NK-92 (cell line): ENCODE measurements at regions not wholly inside any gene's neighbourhood (a gene's known extent, or its start where the extent isn't known, plus 50 kb on each side); places are given as distances from the start of the nearest gene placed in this dataset.
"Not testable (repeated sequence)": the region's sequence is repeated elsewhere in the genome, so short reads cannot be mapped to it uniquely, and the experiment has no call there.

Experiments used
- DNase-seq: peaks from one replicate; lab custom pipeline; 2025; ENCODE audit not compliant: unreplicated experiment; lab: John Stamatoyannopoulos, UW

DNA sequence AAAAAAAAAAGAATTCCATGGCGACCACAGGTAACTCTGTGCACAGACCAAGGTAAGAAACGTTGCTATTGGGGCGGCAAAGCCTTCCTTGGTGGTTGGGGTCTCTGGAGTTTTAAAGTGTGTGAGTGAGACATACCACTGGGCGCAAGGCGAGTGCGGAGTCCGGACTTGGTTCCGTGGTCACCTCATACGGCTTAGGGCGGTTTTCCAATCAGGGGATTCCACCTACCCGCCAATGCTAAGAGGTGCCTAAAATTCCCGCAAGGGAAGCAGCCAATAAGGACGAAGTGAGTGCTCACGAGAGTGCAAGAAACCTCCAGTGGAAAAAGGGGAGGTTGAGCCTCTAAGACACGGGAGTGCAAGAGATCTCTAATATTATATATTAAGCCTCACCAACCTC, 68.6 kb upstream of the PRSS16 start:
- DNase-seq = no peak

DNA sequence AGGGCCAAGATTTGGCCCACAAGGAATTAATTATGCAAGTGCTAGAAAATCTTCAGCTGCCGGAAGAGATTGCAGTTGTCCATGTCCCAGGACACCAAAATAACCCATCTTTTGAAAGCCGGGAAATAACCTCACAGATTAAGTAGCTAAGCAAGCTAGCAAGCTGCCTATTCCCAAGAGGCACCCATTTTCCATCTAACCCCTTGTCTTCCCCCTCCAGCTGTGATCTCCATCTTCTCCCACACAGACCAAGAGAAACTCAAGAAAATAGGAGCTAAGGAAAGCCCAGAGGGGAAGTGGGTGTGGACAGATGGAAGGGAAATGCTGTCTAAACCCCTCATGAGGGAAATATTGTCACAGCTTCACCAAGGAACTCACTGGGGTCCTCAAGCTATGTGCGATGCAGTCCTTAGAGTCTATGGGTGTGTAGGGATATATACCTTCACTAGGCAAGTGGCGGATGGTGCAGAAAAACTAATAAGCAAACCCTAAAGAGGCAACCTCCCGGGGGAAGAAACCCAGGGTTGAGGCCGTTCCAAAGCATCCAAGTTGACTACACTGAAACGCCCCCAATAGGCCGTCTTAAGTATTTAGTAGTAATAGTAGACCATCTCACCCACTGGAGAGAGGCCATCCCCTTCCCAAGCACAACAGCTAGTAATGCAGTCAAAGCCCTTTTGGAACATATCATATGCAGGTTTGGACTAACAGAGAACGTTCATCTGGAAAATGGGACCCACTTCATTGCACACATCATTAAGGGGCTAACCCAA, 64.3 kb upstream of the PRSS16 start:
- DNase-seq = no peak

DNA sequence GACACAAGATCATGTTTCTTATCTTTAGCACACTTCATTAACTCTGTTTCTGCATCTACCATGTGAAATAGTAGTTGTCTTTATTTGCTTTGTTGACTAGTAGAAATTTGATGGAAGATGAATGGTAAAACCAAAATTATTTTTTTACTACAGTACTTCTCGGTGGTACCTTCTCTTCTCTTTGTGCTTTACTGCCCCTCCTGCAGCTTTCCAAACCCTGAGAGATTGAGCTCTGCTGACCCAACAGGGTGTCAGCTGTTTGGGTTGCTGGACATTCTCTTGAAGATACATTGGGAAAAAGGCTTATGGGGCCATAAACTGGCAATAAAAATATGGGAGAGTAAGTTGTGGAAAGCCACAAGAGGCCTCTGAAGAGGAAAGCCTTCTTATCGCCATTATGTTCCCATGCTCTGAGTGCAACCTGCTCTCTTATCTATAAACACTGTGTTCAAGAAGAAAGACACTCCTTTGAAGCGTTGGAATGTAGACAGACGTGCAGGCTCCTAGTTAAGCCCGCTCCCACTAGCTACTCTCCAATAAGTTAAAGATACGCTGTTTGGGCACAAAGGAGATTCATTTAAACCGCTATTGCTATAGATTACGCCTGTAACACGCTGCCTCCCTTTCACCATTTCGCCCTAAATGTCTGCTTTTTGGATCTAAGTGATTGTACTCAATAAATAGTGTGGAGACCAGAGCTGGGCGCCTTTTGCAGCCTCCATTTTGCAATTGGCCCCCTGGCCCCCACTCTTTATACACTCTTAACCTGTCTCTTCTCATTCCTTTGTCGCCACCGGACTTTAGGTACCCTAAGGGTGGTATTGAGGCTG, 60.1 kb upstream of the PRSS16 start:
- DNase-seq = no peak

DNA sequence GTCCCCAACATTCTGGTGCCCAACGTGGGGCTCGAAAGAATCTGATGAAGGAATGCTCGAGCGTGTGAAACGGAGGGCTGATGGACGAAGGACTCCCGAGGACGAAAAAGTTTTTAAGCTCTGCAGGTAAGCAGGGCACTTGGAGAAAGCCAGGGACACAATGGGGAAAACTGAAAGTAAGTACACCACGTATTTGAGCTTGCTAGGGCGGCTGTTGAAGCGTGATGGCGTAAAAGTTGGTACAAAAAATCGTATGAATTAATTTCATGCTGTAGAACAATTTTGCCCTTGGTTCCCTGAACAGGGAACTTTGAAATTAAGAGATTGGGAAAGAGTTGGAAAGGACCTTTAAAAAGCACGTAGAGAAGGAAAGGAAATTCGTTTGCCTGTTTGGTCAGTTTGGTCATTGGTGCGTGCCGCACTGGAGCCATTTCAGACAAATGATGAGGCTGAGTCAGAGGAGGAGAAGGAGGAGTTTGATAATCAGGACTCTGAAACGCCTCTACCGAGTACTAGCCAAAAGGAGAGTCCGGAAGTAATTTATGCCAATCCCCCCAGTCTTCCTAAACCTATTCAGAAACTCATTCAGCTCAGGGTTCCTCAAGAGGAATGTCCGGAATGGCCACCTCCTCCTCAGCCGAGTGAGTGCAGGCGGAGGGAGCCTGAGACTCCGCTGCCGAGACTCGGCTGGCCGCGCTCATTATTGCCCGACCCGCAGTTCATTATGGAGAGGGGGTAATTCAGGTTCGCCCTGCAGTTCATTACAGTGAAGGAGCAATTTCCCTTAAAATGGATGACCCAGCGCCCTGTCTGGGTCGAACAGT, 59.2 kb upstream of the PRSS16 start:
- DNase-seq = no peak

- no peak for DNase-seq
Measured at GRCh38 chr6:27188885-27189418, 58.5 kb upstream of the PRSS16 start.

DNA sequence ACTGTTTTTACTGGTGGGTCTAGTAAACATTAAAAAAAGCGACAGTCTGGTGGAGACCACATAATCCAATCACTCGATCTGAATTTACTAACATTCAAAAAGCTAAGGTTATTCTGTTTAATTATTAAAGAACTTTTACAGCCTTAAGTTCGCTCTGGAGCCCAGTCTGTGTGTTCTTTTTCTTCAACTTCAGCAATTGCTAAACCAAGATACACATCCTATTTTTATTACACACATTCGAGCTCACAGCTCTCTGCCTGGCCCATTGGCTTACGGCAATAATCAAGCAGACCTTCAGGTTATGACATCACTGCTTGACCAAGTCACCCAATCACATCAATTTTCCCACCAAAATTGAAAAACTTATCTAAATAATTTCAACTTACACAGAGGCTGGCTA, 57.4 kb upstream of the PRSS16 start:
- DNase-seq = no peak

- not testable (repeated sequence) for DNase-seq
Measured at GRCh38 chr6:27194453-27194852, 53.0 kb upstream of the PRSS16 start.

DNA sequence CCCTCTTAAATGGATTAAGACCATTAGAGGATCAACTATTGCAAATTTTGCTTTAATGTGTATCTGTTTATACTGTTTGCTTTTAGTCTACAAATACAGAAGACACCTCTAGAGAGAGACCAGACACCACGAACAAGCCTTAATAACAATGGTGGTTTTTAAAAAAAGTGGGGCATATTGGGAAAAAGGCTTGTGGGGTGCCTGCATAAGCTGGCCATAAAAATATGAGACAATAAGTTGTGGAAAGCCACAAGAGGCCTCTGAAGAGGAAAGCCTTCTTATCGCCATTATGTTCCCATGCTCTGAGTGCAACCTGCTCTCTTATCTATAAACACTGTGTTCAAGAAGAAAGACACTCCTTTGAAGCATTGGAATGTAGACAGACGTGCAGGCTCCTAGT, 52.0 kb upstream of the PRSS16 start:
- DNase-seq = not testable (repeated sequence)
